ENCODE measurements at regions not wholly inside any gene's neighbourhood (a gene's known extent, or its start where the extent isn't known, plus 50 kb on each side); places are given as distances from the start of the nearest gene placed in this dataset.
"Not testable (repeated sequence)": the region's sequence is repeated elsewhere in the genome, so short reads cannot be mapped to it uniquely, and the experiment has no call there.

- CTCF ChIA-PET, POLR2A ChIA-PET: not testable (repeated sequence)
These were observed 94.3 kb downstream of the KCNJ12 start for GRCh38 chr17:21470422-21470821.

DNA sequence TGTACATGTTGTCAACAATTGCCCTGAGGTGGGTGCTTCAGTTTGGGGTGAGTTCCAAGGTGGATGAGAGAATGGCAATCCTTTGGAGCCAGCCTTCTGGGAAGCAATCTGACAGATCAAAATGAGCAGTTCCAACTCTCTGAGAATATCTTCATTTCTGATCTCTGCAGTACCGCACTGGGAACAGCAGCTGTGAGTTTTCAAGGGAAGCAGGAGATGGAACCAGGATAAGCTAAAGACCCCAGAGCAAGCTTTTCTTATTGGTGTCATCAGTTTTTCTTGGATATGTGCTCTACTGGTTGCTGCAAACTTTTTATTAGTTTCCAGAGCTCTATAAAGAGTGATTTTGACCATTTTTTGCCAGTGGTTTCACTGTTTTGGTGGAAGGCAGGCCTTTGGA lies 94.7 kb downstream of the KCNJ12 start:
- ChIA-PET CTCF (no interaction called here), POLR2A (no interaction called here)

GRCh38 chr17:21474815-21475214 lies 98.7 kb downstream of the KCNJ12 start:
- ChIA-PET CTCF (no interaction called here), POLR2A (no interaction called here)

GRCh38 chr17:21475571-21475970 lies 99.4 kb downstream of the KCNJ12 start:
- POLR2A ChIA-PET = no interaction called here
- CTCF ChIA-PET = no interaction called here

- CTCF ChIA-PET = no interaction called here
- POLR2A ChIA-PET = no interaction called here
These were observed 100.7 kb downstream of the KCNJ12 start for GRCh38 chr17:21476867-21477266.

- ChIA-PET POLR2A (no interaction called here), CTCF (no interaction called here)
These were observed 106.2 kb downstream of the KCNJ12 start for GRCh38 chr17:21482189-21482865.

- CTCF ChIA-PET = not testable (repeated sequence)
These were observed 111.9 kb downstream of the KCNJ12 start for GRCh38 chr17:21488043-21488442.

GRCh38 chr17:21493993-21494392 lies 117.8 kb downstream of the KCNJ12 start:
- CTCF ChIA-PET = no interaction called here
- POLR2A ChIA-PET = no interaction called here

More at GRCh38 chr17:21488043-21488442, 111.9 kb downstream of the KCNJ12 start:
- POLR2A ChIA-PET = not testable (repeated sequence)

DNA sequence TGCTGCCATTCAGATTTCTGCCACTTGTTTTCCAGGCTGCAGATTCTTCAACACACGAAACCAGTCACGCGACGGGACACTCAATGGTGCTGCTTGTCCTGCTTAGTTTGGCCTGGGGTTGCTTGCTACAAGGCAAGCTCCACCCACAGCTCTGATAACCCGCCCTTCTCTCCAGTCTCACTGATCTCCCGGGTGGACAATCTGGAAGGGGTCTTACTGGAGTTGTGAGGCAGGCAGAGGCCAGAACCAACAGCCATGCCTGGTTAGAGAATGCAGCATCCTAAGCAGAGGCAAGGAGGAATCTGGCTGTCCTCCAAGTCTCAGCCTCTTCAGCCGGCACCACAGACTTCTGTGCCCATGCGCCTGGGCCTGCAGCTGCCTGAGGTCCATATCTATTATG lies 119.1 kb downstream of the KCNJ12 start:
- CTCF ChIA-PET = no interaction called here
- POLR2A ChIA-PET = no interaction called here

DNA sequence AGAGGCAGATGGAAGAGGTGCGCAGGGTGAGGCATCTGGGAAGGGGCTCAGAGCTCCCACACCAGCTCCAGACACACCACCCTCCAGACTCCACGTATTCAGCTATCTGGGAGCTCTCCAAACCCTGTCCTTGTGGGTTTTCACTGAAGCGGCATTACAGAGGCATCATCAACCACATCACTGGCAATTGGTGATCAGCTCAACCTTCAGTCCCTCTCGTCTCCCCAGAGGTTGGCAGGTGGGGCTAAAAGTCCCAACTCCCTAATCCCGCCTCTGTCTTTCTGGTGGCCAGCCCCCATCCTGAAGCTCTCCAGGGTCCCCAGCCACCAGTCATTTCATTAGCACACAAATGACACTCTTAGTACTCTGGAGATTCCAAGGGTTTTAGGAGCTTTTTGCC lies 123.9 kb downstream of the KCNJ12 start:
- POLR2A ChIA-PET = no interaction called here
- CTCF ChIA-PET = no interaction called here

GRCh38 chr17:21501927-21502700 lies 126.0 kb downstream of the KCNJ12 start:
- POLR2A ChIA-PET, CTCF ChIA-PET: not testable (repeated sequence)

DNA sequence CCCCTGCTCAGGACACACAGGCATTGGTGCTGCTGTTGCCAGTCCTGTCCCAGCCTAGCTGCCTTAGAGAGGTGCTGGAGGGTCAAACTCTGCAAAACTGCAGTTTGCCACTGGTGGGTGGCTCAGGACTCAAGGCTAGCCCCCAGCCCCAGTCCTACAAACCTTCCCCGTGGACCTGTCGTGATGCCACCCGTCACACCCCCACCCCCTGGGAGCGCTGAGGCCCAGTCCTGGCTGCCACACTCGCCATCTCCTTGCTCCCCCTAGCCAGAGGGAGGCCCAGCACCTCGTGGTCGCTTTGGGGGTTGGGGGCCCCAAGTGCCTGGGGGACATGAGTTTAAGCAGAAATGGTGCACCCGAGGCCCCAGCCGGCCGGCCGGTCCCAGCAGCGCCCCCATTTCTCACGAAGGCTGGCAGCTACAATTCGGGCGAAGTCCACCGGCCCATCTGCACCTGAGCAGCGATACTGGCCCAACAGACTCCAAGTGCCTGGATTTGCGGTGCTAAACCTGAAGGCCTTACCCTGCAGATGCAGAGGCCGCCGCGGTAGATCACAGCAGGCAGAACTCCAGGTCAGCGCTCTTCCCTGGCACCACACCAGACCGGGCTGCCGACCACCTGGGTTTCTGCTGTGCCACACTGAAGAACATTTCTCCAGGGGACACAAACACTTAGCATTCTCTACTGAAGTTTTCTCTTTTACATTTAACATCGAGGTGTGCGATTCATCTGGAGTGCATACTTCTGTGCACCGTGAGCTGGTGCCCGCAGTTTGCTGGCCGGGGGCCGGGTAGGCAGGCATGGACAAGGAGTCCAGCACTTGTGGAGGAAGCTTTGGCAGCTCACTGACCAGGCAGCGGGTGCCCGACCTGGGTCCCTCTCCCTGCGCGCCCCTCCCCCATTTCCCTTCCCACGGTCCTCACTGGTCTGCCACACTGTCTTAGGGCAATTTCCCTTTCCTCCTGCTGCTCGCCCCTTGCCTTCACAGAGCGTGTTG lies 130.0 kb downstream of the KCNJ12 start:
- CTCF ChIA-PET = no interaction called here
- POLR2A ChIA-PET = no interaction called here

DNA sequence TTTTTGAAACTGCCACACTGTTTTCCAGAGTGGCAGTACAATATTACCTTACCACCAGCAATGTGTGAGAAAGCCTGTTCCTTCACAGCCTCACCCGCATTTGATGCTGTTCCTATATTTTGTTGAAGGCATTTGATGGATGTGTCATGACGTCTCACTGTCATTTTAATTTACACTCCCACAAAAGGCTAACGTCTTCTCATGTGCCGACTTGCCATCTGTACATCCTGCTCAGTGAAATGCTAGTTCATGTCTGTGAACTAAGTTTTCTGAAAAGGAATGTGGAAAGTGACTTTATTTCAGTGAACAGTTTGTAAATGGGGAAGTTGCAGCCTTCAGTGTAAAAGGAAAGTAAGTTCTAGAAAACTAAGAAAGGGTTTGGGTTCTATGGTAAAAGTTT lies 131.6 kb downstream of the KCNJ12 start:
- CTCF ChIA-PET, POLR2A ChIA-PET: not testable (repeated sequence)

GRCh38 chr17:21508211-21508610 lies 132.1 kb downstream of the KCNJ12 start:
- ChIA-PET CTCF (no interaction called here), POLR2A (no interaction called here)

DNA sequence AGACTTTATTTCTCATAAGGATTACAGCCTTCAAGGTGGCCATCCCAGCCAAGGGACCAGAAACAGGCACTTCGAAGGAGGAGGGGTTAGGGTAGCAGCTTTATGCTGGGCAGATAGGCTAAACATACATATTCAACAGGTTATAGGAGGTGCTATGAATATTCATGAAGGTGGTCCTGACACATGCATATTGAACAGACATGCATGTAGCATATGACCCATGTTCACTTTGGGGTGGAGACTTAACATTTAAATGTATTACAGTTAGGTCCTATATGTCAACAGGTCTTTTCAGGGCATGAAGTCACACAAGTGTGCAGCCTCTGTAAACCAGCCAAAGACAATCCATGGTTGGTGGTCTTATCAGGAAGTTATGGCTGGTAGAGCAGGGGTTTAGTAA lies 133.2 kb downstream of the KCNJ12 start:
- CTCF ChIA-PET = interaction anchor here (0.8 kb wide), 1 partner anchor 52 kb away, joined by 3 read pairs; no protein-coding TSS in a partner anchor
- POLR2A ChIA-PET = not testable (repeated sequence)

- CTCF ChIA-PET = interaction anchor here (0.7 to 3.7 kb wide), 11 partner anchors 10 to 243 kb away, joined by 3 to 28 read pairs (median 4); no protein-coding TSS in a partner anchor
- POLR2A ChIA-PET = no interaction called here
These were observed 134.7 kb downstream of the KCNJ12 start for GRCh38 chr17:21510686-21511362.

DNA sequence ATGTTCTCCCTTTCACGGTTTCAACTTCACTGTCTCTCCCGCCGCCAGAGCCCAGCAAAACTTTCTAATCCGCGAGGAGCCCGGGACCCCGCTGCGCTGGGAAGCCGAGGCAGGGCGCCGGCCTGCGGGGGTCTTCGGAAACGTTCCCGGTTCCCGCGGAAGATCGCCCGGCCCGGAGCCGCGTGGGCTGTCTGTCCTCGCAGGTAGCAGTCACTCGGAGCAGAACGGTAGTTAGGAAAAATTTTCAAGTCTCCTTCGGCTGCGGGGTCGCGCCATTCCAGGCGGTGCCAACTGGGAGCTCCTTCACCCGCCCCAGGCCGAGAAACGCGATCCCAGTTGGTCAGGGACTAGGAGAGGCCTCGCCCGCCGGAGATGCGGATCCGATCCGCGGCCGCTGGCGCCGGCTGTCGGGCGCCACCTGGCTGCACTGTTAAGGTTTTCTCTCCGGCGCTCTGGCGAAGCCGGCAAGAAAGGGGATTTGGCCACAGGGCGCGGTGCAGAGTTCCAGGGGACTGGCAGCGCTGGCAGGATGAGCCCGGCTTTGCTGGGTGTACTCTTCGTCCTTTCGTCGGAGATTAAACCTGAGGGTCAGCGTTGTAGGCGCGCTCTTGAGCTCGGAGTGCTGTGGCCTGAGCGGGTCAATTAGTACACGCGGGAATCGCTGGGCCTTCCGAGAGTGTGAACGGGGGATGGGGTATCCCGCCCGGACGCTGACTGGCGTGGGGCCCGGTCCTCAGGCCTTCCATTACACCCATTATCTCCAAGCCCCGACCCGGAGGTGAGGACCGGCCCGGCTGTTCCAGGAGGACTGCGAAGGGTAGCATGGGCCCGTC lies 135.4 kb downstream of the KCNJ12 start:
- ChIA-PET CTCF (interaction anchor here (0.7 to 3.7 kb wide), 18 partner anchors 9 to 392 kb away, joined by 3 to 28 read pairs (median 3); no protein-coding TSS in a partner anchor), POLR2A (interaction anchor here (0.5 kb wide), 1 partner anchor 414 kb away, joined by 4 read pairs; no protein-coding TSS in a partner anchor)

DNA sequence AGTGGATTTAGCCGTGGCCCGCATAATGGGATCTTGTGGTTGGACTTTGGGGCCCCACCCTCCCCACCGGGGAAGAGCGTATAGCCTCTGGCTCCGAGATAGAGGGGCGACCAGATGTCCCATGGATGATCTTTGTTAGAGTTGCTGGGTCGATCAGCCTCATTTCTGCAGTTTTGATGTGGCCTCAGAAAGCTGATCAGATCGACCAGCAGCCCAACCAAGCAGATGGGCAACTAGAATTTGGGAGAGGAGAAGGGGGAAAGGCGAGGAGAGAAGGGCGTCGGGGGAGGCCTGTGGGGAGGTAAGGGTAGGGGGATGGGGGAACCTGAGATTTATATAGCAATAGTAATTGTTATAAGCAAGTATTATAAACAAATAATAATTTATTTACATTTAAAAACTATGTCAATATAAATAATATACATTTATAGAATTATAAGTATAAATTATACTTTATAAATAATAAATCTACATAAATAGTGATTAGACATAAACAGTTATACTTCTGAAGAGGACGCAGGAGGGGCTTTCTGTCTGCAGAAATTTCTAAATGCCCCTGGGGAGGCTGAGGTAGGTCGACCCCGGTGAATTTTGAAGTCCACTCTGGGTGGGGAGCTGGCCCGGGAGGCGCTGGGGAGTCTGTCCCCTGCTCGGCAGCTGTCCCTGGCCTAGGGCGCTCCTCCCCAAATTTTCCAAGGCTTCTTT lies 136.3 kb downstream of the KCNJ12 start:
- ChIA-PET POLR2A (interaction anchor here (0.5 to 0.6 kb wide), 3 partner anchors 39 to 415 kb away, joined by 3 to 6 read pairs (median 4); no protein-coding TSS in a partner anchor), CTCF (interaction anchor here (0.7 to 3.7 kb wide), 19 partner anchors 8 to 393 kb away, joined by 3 to 28 read pairs (median 3); no protein-coding TSS in a partner anchor)

All from activated CD8-positive, alpha-beta memory T cell treated with anti-CD3 and anti-CD28 coated beads for 36 hours (primary cell).